Suprapubic skin (tissue), 4 donors: ENCODE measurements at regions not wholly inside any gene's neighbourhood (a gene's known extent, or its start where the extent isn't known, plus 50 kb on each side); places are given as distances from the start of the nearest gene placed in this dataset.

Experiments
- POLR2A ChIP-seq, 2 donors: fragments of 450-650 bp; IDR thresholded peaks; one replicate each; pipeline ENCODE4 v1.6.1; 2017; ENCODE audit warnings: antibody characterized with exemption in 2 of 2, mild to moderate bottlenecking in 2 of 2, moderate library complexity in 2 of 2
- POLR2AphosphoS5 ChIP-seq, 3 donors: sonication (generic); formaldehyde crosslinking; IDR thresholded peaks; one replicate each; pipeline ENCODE4 v1.6.1; 2017; ENCODE audit warnings: antibody characterized with exemption in 3 of 3
- TF ChIP-seq, protein P1 (sequence below), 2 donors: fragments of 200-600 bp in 1 of 2; fragments of 450-650 bp in 1 of 2; sonication (generic) in 1 of 2; IDR thresholded peaks; one replicate each; pipeline ENCODE4 v1.5.1; 2016 to 2019; ENCODE audit warnings: antibody characterized with exemption in 2 of 2, mild to moderate bottlenecking in 1 of 2, moderate library complexity in 1 of 2

DNA sequence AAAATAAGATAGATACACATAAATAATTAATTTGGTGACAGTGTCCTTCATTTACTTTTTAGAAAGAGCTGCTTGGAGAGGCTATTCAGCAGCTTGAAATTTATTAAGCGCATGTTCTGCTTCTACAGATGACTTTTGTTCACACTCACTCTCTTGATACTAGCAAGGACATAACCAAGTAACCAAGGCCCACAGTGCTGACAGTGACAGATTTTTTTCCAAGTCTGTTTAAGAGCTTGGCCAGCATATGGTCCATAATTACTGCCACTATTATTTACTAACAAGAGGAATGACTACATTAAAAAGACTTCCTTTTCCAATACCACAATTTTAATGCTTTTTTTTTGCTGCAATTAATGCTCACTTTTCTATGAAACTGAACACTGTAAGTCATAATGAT is 673.7 kb upstream of the MIR17HG start:
- TF ChIP-seq, protein P1, sequence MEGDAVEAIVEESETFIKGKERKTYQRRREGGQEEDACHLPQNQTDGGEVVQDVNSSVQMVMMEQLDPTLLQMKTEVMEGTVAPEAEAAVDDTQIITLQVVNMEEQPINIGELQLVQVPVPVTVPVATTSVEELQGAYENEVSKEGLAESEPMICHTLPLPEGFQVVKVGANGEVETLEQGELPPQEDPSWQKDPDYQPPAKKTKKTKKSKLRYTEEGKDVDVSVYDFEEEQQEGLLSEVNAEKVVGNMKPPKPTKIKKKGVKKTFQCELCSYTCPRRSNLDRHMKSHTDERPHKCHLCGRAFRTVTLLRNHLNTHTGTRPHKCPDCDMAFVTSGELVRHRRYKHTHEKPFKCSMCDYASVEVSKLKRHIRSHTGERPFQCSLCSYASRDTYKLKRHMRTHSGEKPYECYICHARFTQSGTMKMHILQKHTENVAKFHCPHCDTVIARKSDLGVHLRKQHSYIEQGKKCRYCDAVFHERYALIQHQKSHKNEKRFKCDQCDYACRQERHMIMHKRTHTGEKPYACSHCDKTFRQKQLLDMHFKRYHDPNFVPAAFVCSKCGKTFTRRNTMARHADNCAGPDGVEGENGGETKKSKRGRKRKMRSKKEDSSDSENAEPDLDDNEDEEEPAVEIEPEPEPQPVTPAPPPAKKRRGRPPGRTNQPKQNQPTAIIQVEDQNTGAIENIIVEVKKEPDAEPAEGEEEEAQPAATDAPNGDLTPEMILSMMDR (IDR thresholded peaks at IDR 0.05) = no peak
- TF ChIP-seq POLR2AphosphoS5 (IDR thresholded peaks at IDR 0.05) = no peak
- TF ChIP-seq POLR2A (IDR thresholded peaks at IDR 0.05) = no peak
